ENCODE measurements at regions not wholly inside any gene's neighbourhood (a gene's known extent, or its start where the extent isn't known, plus 50 kb on each side); places are given as distances from the start of the nearest gene placed in this dataset.
"Not testable (repeated sequence)": the region's sequence is repeated elsewhere in the genome, so short reads cannot be mapped to it uniquely, and the experiment has no call there.

DNA sequence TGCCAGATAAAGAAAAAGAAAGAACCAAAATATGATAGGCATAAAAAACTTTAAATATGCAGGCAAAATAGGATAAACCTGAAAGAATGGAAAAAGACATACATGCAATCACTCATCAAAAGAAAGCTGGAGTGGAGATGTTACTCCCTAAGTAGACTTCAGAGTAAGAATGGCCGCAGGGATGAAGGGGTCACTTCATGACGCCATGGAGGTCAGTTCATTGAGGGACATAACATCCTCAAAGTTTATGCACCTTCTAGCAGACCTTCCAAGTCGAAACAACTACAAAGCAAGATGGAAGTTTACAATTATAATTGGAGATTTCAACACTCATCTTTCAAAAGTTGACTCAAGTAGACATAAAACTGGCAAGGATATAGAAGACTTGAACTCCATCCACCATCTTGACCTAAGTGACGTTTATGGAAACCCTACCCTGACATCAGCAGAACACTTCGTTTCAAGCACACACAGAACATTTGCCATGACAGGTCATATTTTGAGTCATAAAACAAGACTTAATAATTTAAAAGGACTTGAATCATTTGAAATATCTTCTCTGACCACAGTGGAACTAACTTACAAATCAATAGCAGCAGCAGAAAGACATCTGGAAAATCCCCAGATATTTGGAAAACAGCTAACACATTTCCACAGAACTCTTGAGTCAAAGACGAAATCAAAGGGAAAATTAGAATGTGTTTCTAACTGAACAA, 106.0 kb upstream of the LRPAP1 start:
- Histone ChIP-seq H3K27me3 (ENCODE audit: control insufficient read depth in 3 of 3, insufficient read depth in 3 of 3, low read length in 2 of 3) (no peaks in the 10 kb centered on the region), H3K27ac (ENCODE audit: low read depth in 1 of 2, low read length in 1 of 2) (no peak overlapping the region), H3K4me1 (ENCODE audit: control insufficient read depth in 5 of 5, insufficient read depth in 5 of 5, low read length in 5 of 5) (no peaks in the 10 kb centered on the region), H3K4me3 (no peak overlapping the region), H3K9me3 (ENCODE audit: control insufficient read depth in 4 of 4, insufficient read depth in 3 of 4, low read length in 3 of 4) (peaks cover 0 to 12% (median 0%) of the 10 kb centered on the region in 4 donors), H3K36me3 (ENCODE audit: control insufficient read depth in 4 of 4, insufficient read depth in 4 of 4, low read length in 4 of 4) (no peaks in the 10 kb centered on the region), H3K9ac (ENCODE audit: insufficient read depth in 1 of 2, low read length in 2 of 2) (no peak overlapping the region)
- WGBS, 2 donors = 63 to 82% methylated on average over 6 of the region's 6 CpGs
- ATAC-seq (ENCODE audit: insufficient read depth, low FRiP score) (no peak), DNase-seq (no peak)
- TF ChIP-seq, protein P1, sequence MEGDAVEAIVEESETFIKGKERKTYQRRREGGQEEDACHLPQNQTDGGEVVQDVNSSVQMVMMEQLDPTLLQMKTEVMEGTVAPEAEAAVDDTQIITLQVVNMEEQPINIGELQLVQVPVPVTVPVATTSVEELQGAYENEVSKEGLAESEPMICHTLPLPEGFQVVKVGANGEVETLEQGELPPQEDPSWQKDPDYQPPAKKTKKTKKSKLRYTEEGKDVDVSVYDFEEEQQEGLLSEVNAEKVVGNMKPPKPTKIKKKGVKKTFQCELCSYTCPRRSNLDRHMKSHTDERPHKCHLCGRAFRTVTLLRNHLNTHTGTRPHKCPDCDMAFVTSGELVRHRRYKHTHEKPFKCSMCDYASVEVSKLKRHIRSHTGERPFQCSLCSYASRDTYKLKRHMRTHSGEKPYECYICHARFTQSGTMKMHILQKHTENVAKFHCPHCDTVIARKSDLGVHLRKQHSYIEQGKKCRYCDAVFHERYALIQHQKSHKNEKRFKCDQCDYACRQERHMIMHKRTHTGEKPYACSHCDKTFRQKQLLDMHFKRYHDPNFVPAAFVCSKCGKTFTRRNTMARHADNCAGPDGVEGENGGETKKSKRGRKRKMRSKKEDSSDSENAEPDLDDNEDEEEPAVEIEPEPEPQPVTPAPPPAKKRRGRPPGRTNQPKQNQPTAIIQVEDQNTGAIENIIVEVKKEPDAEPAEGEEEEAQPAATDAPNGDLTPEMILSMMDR (IDR thresholded peaks at IDR 0.05; ENCODE audit: control extremely low read depth, extremely low read depth) = no peak

DNA sequence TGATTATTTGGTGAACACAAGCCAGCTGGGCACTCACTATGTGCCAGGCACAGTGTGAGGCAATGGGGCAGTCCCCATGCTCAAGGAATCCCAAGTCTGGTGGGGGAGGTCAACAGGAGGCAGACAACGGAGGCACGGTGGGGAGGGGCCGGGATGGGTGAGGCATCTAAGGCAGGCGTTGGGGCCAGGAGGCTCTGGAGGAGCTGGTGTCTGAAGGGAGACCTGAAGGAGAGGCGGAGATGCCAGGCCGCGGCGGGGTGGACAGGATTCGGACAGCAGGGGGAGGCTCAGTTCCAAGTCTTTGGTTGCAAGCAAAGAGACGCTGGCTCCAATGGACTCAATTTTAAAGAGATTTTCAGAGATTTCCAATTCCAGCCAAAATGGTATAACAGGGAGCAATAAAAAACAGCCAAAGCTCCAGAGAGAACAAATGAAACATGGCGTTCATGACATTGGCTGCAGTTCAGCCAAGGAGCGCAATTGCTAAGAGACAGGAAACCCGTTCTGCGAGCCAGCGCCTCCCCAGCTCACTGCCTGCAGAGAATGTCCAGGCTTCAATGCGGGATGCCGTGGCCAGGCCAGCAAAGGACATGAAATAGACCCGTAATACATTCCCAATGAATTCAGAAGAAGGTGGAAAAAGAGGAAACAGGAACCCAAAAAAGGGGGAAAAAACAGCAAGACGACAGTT, 105.2 kb upstream of the LRPAP1 start:
- Histone ChIP-seq H3K27me3 (ENCODE audit: control insufficient read depth in 3 of 3, insufficient read depth in 3 of 3, low read length in 2 of 3) (no peaks in the 10 kb centered on the region), H3K4me3 (no peak overlapping the region), H3K9ac (ENCODE audit: insufficient read depth in 1 of 2, low read length in 2 of 2) (no peak overlapping the region), H3K4me1 (ENCODE audit: control insufficient read depth in 5 of 5, insufficient read depth in 5 of 5, low read length in 5 of 5) (no peaks in the 10 kb centered on the region), H3K36me3 (ENCODE audit: control insufficient read depth in 4 of 4, insufficient read depth in 4 of 4, low read length in 4 of 4) (no peaks in the 10 kb centered on the region), H3K9me3 (ENCODE audit: control insufficient read depth in 4 of 4, insufficient read depth in 3 of 4, low read length in 3 of 4) (peaks cover 0 to 16% (median 0%) of the 10 kb centered on the region in 4 donors), H3K27ac (ENCODE audit: low read depth in 1 of 2, low read length in 1 of 2) (no peak overlapping the region)
- 79 to 87% methylated on average over 19 of the region's 19 CpGs for WGBS, 2 donors
- DNase-seq (no peak), ATAC-seq (ENCODE audit: insufficient read depth, low FRiP score) (no peak)
- TF ChIP-seq, protein P1 (IDR thresholded peaks at IDR 0.05; ENCODE audit: control extremely low read depth, extremely low read depth) = no peak

DNA sequence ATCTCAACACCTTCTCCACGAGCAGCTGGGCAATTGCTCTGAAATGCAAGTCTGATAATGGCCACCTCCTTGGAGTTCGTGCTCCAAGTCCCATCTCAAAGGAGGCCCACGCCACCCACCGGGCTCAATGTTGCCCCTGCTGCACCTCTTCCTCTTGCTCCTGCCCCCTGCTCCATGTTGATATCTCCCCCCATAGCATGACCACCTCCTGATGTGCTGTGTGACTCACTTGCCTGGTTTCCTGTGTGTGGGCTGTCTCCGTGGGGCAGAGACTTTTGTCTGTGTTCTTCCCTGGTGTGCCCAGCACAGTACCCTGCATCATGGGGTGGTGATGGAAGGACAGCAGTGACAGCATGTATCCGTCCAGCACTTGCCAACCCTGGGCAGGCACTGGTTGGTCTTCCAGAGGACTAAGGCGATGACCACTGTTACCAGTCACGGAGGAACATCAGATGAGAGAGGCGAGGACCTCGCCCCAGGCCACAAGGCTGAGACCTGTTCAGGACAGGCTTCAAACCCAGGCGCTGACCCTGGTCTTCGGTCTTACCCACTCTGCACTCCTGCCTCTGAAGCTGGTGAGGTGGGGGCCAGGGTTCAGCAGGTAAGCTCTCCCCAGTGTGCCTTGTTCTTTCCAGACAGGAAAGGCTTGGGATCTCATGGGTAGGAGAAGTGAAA, 104.6 kb upstream of the LRPAP1 start:
- Histone ChIP-seq H3K36me3 (ENCODE audit: control insufficient read depth in 4 of 4, insufficient read depth in 4 of 4, low read length in 4 of 4) (no peaks in the 10 kb centered on the region), H3K9ac (ENCODE audit: insufficient read depth in 1 of 2, low read length in 2 of 2) (no peak overlapping the region), H3K9me3 (ENCODE audit: control insufficient read depth in 4 of 4, insufficient read depth in 3 of 4, low read length in 3 of 4) (peaks cover 0 to 16% (median 0%) of the 10 kb centered on the region in 4 donors), H3K27me3 (ENCODE audit: control insufficient read depth in 3 of 3, insufficient read depth in 3 of 3, low read length in 2 of 3) (no peaks in the 10 kb centered on the region), H3K4me3 (no peak overlapping the region), H3K27ac (ENCODE audit: low read depth in 1 of 2, low read length in 1 of 2) (no peak overlapping the region), H3K4me1 (ENCODE audit: control insufficient read depth in 5 of 5, insufficient read depth in 5 of 5, low read length in 5 of 5) (no peaks in the 10 kb centered on the region)
- TF ChIP-seq, protein P1 (IDR thresholded peaks at IDR 0.05; ENCODE audit: control extremely low read depth, extremely low read depth) = no peak
- ATAC-seq (ENCODE audit: insufficient read depth, low FRiP score) = no peak
- WGBS, 2 donors = 90 to 91% methylated on average over 12 of the region's 12 CpGs
- DNase-seq = no peak

DNA sequence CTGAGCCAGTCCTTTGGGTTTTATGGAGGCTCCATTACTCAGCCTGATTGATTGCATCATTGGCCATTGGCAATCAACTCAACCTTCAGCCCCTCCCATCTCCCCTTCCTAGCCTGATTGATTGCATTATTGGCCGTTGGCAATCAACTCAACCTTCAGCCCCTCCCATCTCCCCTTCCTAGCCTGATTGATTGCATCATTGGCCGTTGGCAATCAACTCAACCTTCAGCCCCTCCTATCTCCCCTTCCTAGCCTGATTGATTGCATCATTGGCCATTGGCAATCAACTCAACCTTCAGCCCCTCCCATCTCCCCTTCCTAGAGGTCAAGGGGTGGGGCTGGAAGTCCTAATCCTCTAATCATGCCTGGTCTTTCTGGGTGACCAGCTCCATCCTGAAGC, 103.8 kb upstream of the LRPAP1 start:
- not testable (repeated sequence) for ATAC-seq (ENCODE audit: insufficient read depth, low FRiP score); H3K36me3 ChIP-seq (ENCODE audit: control insufficient read depth in 4 of 4, insufficient read depth in 4 of 4, low read length in 4 of 4); H3K4me3 ChIP-seq; H3K27ac ChIP-seq (ENCODE audit: low read depth in 1 of 2, low read length in 1 of 2); H3K9ac ChIP-seq (ENCODE audit: insufficient read depth in 1 of 2, low read length in 2 of 2); H3K27me3 ChIP-seq (ENCODE audit: control insufficient read depth in 3 of 3, insufficient read depth in 3 of 3, low read length in 2 of 3); DNase-seq; H3K4me1 ChIP-seq (ENCODE audit: control insufficient read depth in 5 of 5, insufficient read depth in 5 of 5, low read length in 5 of 5)
- 45 to 49% methylated on average over 2 of the region's 2 CpGs for WGBS, 2 donors
- H3K9me3 ChIP-seq (ENCODE audit: control insufficient read depth in 4 of 4, insufficient read depth in 3 of 4, low read length in 3 of 4) = peaks cover 0 to 16% (median 0%) of the 10 kb centered on the region in 4 donors
